HG03064 (cell line): ENCODE measurements at regions not wholly inside any gene's neighbourhood (a gene's known extent, or its start where the extent isn't known, plus 50 kb on each side); places are given as distances from the start of the nearest gene placed in this dataset.

Experiments
- ATAC-seq: cut with Tn5 transposase; IDR thresholded peaks from one replicate; pipeline ENCODE4 v1.9.1; 2021; ENCODE audit warnings: low read depth; ENCODE audit not compliant: unreplicated experiment

DNA sequence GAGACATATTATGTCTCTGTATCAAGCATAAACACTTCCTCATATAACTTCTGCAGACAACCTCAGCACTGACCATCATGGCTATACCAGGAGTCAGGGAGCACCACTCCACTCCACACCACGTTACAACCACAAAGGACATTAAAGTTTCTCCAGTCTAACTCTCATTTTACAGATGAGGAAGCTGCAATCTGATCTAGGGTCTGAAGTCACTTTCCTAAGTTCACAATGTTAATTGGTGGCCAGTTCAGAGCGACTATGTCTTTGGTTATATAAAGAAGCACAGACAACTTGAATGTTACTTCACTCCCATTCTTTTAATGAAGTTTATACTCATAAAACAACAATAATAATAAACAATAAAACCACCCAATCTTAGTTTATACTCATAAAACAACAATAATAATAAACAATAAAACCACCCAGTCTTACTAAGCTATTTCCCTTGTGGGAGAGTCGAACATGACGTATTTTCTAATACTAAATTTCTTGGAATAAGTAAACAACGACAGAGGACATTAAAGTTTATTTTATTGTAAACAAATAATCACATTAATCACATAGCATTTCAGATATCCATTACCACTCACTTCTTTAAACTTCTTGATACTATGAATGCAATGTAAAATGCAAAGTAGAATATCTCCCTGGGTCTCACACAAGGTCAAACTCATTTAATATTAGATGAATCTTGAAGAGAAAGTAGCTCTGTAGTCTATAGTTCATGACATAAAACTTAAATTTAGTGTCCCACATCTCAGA, 72.4 kb upstream of the SSTR1 start:
- no peak for ATAC-seq

DNA sequence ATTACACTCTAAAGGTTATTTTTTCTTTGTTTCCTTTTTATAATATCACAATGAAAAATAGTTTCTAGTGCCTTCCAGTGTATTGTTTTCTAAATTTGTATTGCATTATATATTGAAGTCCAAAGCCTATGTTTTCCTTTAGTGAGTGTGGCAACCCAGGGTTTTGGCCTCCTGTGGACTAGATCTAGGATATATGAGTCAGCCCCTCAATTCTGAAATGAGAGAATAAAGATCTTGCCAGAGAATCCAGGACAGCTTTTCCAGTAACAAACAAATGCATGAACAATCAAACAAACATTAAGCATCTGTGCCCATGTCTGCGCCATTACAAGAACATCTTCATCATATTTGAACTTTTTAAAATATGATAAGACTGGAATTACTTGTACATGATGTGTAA, 70.7 kb upstream of the SSTR1 start:
- no peak for ATAC-seq

DNA sequence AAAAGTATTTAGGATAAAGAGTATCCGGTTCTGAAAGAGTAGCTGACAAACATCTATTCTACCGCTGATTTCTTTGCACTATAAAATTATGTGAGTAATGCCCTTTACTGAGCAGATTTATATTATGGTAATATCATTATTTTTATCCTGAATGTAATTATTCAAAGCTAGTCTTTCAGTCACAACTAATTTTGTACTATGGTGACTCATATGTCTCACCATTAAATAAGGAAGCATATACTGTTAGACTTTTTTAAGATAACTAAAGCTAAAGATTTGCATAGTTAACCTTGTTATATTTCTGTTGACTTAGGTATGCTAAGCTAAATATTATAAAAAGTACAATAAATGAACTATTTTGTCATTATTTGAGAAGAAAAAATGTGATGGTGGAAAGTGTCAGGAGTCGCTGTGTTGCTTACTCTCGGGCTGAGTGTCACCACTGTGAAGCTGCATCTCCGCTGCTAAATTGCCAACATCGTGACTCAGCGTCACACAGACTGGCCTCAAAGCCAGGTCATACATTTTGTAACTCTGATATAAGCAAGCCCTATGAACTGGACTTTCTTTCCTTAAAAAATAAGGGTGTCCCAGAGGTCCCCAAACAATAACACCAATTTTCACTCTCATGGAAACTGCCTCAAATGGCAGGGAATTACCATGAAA, 69.1 kb upstream of the SSTR1 start:
- no peak for ATAC-seq

DNA sequence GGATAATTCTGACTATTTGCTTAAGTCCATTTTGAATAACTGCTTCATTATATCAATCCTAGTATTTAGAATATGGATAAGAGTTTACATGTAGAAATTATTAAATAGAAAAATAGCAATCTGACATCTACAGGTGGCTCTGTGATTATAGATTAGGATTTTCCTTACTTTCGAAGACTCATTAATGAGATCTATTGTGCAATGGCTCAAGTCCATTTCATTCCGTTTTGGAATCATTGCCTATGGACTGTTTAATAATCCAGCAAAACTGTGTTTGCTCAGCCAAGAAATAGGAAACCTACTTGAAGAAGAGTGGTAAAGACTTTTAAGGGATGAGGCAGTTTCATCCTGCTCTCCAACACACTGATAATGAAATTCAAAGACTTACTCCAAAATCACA, 67.8 kb upstream of the SSTR1 start:
- ATAC-seq: no peak

DNA sequence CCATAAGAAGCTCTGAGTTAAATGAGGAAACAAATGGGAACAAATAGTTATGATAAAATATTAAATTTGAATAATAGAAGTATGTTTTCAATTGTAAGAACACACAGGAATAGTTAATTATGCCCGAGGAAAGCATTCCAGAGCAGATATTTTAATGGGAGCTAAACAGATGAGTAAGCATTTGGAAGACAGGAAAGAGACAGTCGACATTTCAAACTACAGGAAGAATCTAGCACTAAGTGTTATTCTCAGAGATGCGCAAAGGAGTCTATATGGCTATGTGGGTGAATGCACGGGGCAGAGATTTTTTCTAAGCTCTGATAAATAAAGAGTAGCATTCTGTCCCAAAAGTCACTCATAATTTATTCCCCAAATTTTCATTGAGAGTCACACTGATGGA, 64.5 kb upstream of the SSTR1 start:
- no peak for ATAC-seq

DNA sequence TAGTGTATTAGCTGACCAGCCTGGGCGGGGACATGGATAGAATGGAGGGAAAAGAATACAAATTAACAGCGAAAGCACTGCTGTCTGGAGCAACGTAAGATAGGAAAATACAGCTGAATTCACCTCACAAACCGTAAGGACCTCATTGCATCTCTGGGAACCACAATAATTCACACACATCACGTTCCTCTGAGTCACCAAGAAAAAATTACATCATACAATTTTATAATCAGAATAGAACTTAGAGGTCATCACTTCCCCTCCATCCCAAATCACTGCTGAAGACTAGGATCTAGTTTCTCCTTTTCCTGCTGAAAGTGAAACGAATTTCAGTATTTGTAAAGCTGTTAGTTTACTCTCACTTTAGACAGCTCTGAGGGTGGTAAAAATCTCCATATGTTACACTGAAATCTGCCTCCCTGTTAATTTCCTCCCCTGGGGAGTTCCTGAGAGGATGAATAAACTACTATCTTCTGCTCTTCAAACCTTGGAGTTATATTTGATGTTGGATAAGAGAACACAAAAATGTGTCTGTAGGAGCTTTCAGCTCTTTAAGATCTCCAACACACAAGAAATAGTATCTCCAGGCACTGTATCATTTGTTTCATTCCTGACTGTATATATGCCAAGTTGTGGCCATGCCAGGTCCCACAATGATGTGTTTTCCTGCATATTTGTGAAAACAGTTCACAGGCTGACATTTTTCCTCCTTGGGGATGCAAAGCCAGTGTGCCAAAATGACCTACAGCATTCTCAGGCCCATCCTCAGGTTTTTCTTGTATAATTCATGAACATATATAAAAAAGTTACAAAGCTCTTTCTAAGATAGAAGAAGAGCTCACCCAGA, 63.8 kb upstream of the SSTR1 start:
- no peak for ATAC-seq

DNA sequence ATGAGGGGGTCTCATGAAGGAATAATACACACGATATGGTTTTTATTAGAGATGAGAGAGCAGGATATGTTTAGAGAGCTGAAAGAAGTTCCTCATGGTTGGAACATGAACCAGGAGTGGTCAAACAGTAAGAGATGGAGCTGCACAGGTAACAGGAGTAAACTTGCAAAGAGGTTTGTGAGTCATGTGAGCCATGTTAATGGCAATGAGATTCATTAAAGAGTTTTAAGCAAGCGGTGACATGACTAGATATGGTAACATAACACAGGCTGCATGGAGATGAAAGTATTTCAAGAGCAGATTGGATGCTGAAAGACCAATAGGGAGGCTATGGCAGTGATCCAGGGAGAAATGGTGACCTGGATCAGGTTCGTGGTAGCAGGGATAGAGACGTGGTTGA, 62.6 kb upstream of the SSTR1 start:
- no peak for ATAC-seq

DNA sequence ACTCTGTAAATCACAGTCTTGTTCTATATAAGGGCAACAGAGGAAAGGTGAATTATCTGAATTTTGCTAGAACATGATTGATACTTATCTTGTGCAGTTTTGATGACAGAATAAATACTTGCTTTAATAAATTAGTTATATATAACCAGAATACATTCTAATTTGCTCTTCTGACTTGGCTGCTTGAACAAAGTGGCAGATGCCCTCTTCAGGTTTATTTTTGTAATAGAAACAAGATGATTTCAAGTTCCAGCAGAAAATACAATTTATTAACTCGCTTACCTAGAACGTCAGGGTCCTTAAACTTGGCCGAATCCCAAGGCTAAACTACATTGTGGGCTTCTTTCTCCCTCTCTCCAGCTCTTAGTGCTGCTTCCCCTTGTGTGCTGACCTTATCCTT, 57.6 kb upstream of the SSTR1 start:
- no peak for ATAC-seq
